Stimulated activated CD8-positive, alpha-beta memory T cell treated with anti-CD3 and anti-CD28 coated beads, Interleukin-15, amount 100 ng/mL, for 4 hours (primary cell): ENCODE measurements at regions not wholly inside any gene's neighbourhood (a gene's known extent, or its start where the extent isn't known, plus 50 kb on each side); places are given as distances from the start of the nearest gene placed in this dataset.
"Not testable (repeated sequence)": the region's sequence is repeated elsewhere in the genome, so short reads cannot be mapped to it uniquely, and the experiment has no call there.

Experiments used
- DNase-seq, 2 donors: peaks; one replicate each; pipeline ENCODE4 v3.0.0-alpha.2; 2020; ENCODE audit warnings: low read depth in 2 of 2

- DNase-seq: not testable (repeated sequence)
Observed at GRCh38 chr14:37891500-37891899, 296.1 kb downstream of the TTC6 start.

GRCh38 chr14:37894463-37894862, 299.0 kb downstream of the TTC6 start:
- DNase-seq: no peak

- no peak for DNase-seq
Observed at GRCh38 chr14:37899365-37899764, 303.9 kb downstream of the TTC6 start.

- DNase-seq: no peak
Observed at GRCh38 chr14:37900561-37900960, 305.1 kb downstream of the TTC6 start.

- no peak for DNase-seq
Observed at GRCh38 chr14:37901978-37902377, 305.7 kb upstream of the SSTR1 start.

GRCh38 chr14:37903343-37904191, 304.1 kb upstream of the SSTR1 start:
- DNase-seq: no peak

GRCh38 chr14:37924622-37925021, 283.1 kb upstream of the SSTR1 start:
- no peak for DNase-seq

GRCh38 chr14:37932008-37932407, 275.7 kb upstream of the SSTR1 start:
- no peak for DNase-seq

- no peak for DNase-seq
Observed at GRCh38 chr14:37932481-37932880, 275.2 kb upstream of the SSTR1 start.

GRCh38 chr14:37936971-37937370, 270.7 kb upstream of the SSTR1 start:
- no peak for DNase-seq

- DNase-seq: no peak
Observed at GRCh38 chr14:37939442-37940028, 268.2 kb upstream of the SSTR1 start.

- no peak for DNase-seq
Observed at GRCh38 chr14:37945959-37946358, 261.7 kb upstream of the SSTR1 start.

GRCh38 chr14:37946819-37947218, 260.9 kb upstream of the SSTR1 start:
- no peak for DNase-seq

GRCh38 chr14:37948266-37948665, 259.4 kb upstream of the SSTR1 start:
- no peak for DNase-seq

GRCh38 chr14:37968664-37969240, 239.0 kb upstream of the SSTR1 start:
- no peak for DNase-seq

- DNase-seq: no peak
Observed at GRCh38 chr14:37969511-37969979, 238.2 kb upstream of the SSTR1 start.

- DNase-seq: no peak
Observed at GRCh38 chr14:37970696-37971095, 237.0 kb upstream of the SSTR1 start.

GRCh38 chr14:37972941-37973887, 234.5 kb upstream of the SSTR1 start:
- DNase-seq: no peak

GRCh38 chr14:37974421-37974820, 233.3 kb upstream of the SSTR1 start:
- no peak for DNase-seq

- DNase-seq: no peak
Observed at GRCh38 chr14:37977481-37977880, 230.2 kb upstream of the SSTR1 start.

- DNase-seq: peak; percentile 2 to 6
Observed at GRCh38 chr14:37985826-37986470, 221.8 kb upstream of the SSTR1 start.
